ENCODE measurements at regions not wholly inside any gene's neighbourhood (a gene's known extent, or its start where the extent isn't known, plus 50 kb on each side); places are given as distances from the start of the nearest gene placed in this dataset.

DNA sequence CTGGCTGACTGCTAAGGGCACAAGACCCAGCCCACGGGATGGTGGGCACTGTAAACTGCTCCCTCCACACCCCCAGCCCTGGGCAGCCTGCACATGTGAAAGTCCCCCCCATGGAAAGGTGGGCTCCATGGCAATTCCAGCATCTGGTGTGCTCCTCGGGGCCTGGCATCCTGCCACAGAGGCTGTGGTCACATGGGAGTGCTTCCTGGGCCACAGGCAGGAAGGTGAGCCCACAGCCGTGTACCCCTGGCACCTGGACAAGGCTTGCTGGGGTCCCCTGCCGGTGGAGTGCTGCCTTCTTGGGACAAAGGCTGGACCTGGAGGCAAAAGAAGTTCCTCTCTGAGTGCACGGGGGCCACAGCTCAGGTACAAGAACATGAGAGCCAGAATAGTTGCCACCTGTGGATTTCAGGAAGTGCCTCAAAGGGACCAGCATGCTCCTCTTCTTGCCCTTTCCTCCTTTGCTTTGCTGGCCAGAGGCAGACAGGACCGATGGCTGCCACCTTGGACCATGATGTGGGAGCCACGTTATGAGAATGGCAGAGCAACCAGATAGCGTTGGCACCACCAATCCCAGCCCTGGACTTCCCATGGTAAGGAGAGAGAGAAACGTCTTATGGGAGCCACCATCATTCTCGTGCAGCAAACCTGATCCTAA lies 120.2 kb upstream of the MLN start:
- Histone ChIP-seq H3K4me3 (no peak overlapping the region), H3K27ac (no peak overlapping the region)
- DNase-seq (ENCODE audit: low spot score), result no peak
- TF ChIP-seq, protein P1, sequence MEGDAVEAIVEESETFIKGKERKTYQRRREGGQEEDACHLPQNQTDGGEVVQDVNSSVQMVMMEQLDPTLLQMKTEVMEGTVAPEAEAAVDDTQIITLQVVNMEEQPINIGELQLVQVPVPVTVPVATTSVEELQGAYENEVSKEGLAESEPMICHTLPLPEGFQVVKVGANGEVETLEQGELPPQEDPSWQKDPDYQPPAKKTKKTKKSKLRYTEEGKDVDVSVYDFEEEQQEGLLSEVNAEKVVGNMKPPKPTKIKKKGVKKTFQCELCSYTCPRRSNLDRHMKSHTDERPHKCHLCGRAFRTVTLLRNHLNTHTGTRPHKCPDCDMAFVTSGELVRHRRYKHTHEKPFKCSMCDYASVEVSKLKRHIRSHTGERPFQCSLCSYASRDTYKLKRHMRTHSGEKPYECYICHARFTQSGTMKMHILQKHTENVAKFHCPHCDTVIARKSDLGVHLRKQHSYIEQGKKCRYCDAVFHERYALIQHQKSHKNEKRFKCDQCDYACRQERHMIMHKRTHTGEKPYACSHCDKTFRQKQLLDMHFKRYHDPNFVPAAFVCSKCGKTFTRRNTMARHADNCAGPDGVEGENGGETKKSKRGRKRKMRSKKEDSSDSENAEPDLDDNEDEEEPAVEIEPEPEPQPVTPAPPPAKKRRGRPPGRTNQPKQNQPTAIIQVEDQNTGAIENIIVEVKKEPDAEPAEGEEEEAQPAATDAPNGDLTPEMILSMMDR (IDR thresholded peaks at IDR 0.05), result no peak

DNA sequence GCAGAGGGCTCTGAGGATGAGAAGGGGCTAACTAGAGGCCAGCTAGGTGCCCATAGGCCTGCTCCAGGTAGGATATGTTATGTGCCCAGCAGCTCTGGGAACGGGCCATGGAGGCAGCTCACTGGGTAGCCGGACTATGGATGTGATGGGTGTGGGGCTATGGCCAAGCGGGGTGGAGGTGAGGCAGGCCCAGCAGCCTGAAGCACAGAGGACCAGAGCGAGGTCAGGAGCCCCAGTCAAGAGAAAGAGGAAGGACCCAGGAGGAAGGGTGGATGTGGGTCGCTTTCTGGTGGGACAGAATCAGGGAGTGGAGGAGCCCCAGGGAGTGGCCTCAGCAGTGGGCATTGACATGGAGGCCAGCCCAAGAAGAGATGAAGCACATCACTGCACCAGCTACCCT lies 117.9 kb upstream of the MLN start:
- DNase-seq (ENCODE audit: low spot score), result no peak
- Histone ChIP-seq H3K27ac (no peak overlapping the region), H3K4me3 (no peak overlapping the region)
- TF ChIP-seq, protein P1 (IDR thresholded peaks at IDR 0.05), result no peak

DNA sequence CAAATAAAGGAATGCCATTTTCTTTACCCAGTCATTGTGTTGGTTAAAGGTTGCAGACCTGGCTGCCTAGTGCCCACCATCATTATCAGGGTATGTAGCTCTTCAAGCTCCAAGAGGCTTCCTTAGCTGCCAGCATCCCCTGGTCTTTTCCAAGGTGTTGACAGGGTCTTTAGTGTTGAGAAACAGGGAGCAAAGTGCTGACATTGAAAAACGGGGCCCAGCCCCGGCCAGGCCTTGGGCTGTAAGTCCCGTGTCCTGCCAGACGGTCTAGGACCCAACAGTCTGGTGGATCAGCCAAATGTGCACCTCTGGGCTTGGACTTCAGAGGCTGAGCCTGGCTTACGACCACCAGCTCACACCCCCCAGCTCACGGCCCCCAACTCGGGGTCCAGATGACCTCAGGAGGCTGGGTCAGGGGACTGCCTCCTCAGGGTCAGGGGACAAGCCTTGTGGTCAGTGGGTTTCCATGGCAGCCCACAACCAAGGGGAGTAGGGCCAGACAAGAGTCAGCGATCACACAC lies 114.4 kb upstream of the MLN start:
- H3K27ac ChIP-seq, result no peak overlapping the region
- TF ChIP-seq, protein P1 (IDR thresholded peaks at IDR 0.05), result no peak
- no peak overlapping the region for H3K4me3 ChIP-seq
- no peak for DNase-seq (ENCODE audit: low spot score)

DNA sequence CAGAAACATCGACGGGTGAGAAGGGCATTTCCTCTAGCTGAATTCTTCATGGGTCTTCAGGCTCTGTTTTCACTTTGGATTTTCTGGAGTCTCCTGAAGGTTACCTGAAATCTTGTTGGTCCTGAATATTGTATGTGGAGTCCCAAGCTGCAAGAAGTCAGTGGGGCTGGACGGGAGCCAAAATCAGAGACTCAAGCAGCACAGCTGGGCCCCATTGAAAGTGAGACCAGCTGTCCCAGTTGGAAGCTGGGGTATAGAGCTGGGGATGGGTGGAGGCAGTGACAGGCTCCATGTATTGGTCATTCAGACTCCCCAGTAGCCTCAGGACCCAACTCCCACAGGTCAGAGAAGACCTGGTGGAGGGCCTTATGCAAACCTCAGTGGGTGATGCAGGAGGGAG lies 111.3 kb upstream of the MLN start:
- TF ChIP-seq, protein P1 (IDR thresholded peaks at IDR 0.05), result no peak
- DNase-seq (ENCODE audit: low spot score), result no peak
- Histone ChIP-seq H3K4me3 (no peak overlapping the region), H3K27ac (no peak overlapping the region)

DNA sequence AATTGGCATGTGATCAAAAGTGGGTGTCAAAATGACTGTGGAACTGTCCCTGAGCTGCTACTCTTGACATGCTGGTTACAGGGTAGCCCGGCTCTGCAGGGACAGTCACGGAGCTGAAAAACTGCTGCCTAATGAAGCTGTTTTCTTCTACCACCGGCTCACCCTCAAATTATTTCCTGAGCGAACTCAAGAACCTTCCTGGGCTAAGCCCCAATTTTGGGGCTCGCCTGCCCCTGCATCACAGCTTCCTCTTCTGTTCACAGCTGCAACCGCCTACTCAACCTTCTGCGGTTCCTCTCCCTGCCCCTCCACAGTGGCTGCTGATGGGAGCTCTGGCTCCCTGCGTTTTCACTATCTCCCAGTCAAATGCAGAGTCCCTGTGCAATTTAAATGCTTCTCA lies 110.8 kb upstream of the MLN start:
- no peak for DNase-seq (ENCODE audit: low spot score)
- Histone ChIP-seq H3K4me3 (no peak overlapping the region), H3K27ac (no peak overlapping the region)
- TF ChIP-seq, protein P1 (IDR thresholded peaks at IDR 0.05), result no peak

DNA sequence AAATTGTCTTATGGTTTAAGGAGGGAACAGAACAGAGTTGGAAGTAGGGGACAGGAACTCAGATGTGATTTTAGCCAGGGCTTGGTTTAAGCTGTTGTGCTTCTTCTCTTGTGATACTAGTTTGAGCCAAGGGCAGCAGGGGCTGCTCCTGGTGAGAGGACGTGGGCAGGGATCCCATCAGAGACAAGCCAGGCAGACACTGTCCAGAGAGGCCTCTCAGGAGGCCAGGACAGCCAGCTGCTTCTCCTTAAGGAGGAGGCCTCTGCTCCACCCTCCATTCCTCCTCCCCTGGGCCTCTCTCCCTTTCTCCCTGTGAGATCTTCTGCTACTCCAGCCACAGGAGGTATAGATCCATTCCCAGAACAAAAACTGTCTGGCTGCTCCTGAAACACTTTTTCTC lies 108.4 kb upstream of the MLN start:
- TF ChIP-seq, protein P1 (IDR thresholded peaks at IDR 0.05), result no peak
- no peak overlapping the region for H3K27ac ChIP-seq
- H3K4me3 ChIP-seq, result no peak overlapping the region
- no peak for DNase-seq (ENCODE audit: low spot score)

DNA sequence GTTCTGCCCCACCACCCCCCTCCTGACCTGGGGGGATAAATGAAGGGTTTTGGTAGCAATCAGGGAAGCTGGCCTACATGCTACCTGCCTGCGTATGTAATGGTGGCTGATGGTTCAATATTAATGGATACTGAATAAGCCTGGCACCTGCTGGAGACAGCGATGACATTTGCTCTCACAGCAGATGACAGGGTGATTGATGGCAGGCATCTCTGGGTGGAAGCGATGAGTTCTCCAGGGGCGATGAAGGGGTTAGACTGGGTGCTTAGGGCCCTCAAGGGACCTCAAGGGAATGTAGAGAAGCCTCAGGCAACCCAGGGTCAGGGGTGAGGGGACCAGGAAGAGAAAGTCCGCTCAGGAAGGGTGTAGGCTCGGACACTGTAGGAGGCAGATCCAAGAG lies 107.7 kb upstream of the MLN start:
- TF ChIP-seq, protein P1 (IDR thresholded peaks at IDR 0.05), result no peak
- Histone ChIP-seq H3K4me3 (no peak overlapping the region), H3K27ac (no peak overlapping the region)
- DNase-seq (ENCODE audit: low spot score), result no peak

Data from coronary artery (tissue), 2 donors.